Dendritic cell treated with granulocyte-macrophage colony-stimulating factor and Interleukin-4, amounts not matched to agents 40 ng/mL and 50 ng/mL, for 4 days (primary cell): ENCODE measurements at regions not wholly inside any gene's neighbourhood (a gene's known extent, or its start where the extent isn't known, plus 50 kb on each side); places are given as distances from the start of the nearest gene placed in this dataset.
"Not testable (repeated sequence)": the region's sequence is repeated elsewhere in the genome, so short reads cannot be mapped to it uniquely, and the experiment has no call there.

Experiments used
- H3K27ac Mint-ChIP-seq: one replicate; pipeline ENCODE4 v1.8.0; 2022; ENCODE audit warnings: mild to moderate bottlenecking, mixed read lengths
- H3K27me3 Mint-ChIP-seq: one replicate; pipeline ENCODE4 v1.8.0; 2022; ENCODE audit warnings: mild to moderate bottlenecking, mixed read lengths
- H3K36me3 Mint-ChIP-seq: one replicate; pipeline ENCODE4 v1.8.0; 2022; ENCODE audit warnings: low read depth, mixed read lengths
- H3K4me1 Mint-ChIP-seq: one replicate; pipeline ENCODE4 v1.8.0; 2022; ENCODE audit warnings: low read depth, mixed read lengths
- H3K4me3 Mint-ChIP-seq: one replicate; pipeline ENCODE4 v1.8.0; 2022; ENCODE audit warnings: mild to moderate bottlenecking, moderate library complexity, mixed read lengths
- H3K9me3 Mint-ChIP-seq: one replicate; pipeline ENCODE4 v1.8.0; 2022; ENCODE audit warnings: mixed read lengths
- intact Hi-C: fragments of 100-400 bp; cut with micrococcal nuclease; formaldehyde crosslinking; loops from one replicate; pipeline ENCODE4 v1.15.0; 2022

- Mint-ChIP-seq H3K36me3 (no peaks in the 10 kb centered on the region), H3K4me1 (no peaks in the 10 kb centered on the region), H3K27ac (no peak overlapping the region), H3K27me3 (no peaks in the 10 kb centered on the region), H3K9me3 (no peaks in the 10 kb centered on the region), H3K4me3 (no peak overlapping the region)
- intact Hi-C loops = no loop called here
These were observed 90.2 kb downstream of the DNAJB9 start for GRCh38 chr7:108659867-108660266.

- Mint-ChIP-seq H3K4me1 (no peaks in the 10 kb centered on the region), H3K27me3 (no peaks in the 10 kb centered on the region), H3K9me3 (no peaks in the 10 kb centered on the region), H3K36me3 (no peaks in the 10 kb centered on the region), H3K27ac (no peak overlapping the region), H3K4me3 (no peak overlapping the region)
- intact Hi-C loops = no loop called here
These were observed 90.8 kb downstream of the DNAJB9 start for GRCh38 chr7:108660465-108660864.

GRCh38 chr7:108662783-108663362, 93.2 kb downstream of the DNAJB9 start:
- Mint-ChIP-seq H3K4me3 (no peak overlapping the region), H3K9me3 (no peaks in the 10 kb centered on the region), H3K4me1 (no peaks in the 10 kb centered on the region), H3K36me3 (no peaks in the 10 kb centered on the region), H3K27me3 (no peaks in the 10 kb centered on the region), H3K27ac (no peak overlapping the region)
- intact Hi-C loops = no loop called here

- peaks cover under 1% of the 10 kb centered on the region for H3K9me3 Mint-ChIP-seq
- H3K4me1 Mint-ChIP-seq = no peaks in the 10 kb centered on the region
- no peaks in the 10 kb centered on the region for H3K27me3 Mint-ChIP-seq
- intact Hi-C loops = no loop called here
- no peak overlapping the region for H3K27ac Mint-ChIP-seq
- no peak overlapping the region for H3K4me3 Mint-ChIP-seq
- no peaks in the 10 kb centered on the region for H3K36me3 Mint-ChIP-seq
These were observed 94.0 kb downstream of the DNAJB9 start for GRCh38 chr7:108663701-108664100.

GRCh38 chr7:108667216-108667615, 97.5 kb downstream of the DNAJB9 start:
- H3K4me1 Mint-ChIP-seq = no peaks in the 10 kb centered on the region
- no peak overlapping the region for H3K4me3 Mint-ChIP-seq
- peaks cover 15% of the 10 kb centered on the region for H3K9me3 Mint-ChIP-seq
- H3K27me3 Mint-ChIP-seq = no peaks in the 10 kb centered on the region
- no peak overlapping the region for H3K27ac Mint-ChIP-seq
- intact Hi-C loops = no loop called here
- H3K36me3 Mint-ChIP-seq = no peaks in the 10 kb centered on the region

- Mint-ChIP-seq H3K36me3 (no peaks in the 10 kb centered on the region), H3K27ac (no peak overlapping the region), H3K9me3 (peaks cover 24% of the 10 kb centered on the region), H3K27me3 (no peaks in the 10 kb centered on the region), H3K4me1 (no peaks in the 10 kb centered on the region), H3K4me3 (no peak overlapping the region)
- intact Hi-C loops = no loop called here
These were observed 100.3 kb downstream of the DNAJB9 start for GRCh38 chr7:108669958-108670357.

GRCh38 chr7:108673699-108674098, 104.0 kb downstream of the DNAJB9 start:
- intact Hi-C loops, H3K4me3 Mint-ChIP-seq: not testable (repeated sequence)
- H3K9me3 Mint-ChIP-seq = peaks cover 23% of the 10 kb centered on the region

GRCh38 chr7:108684629-108685028, 115.0 kb downstream of the DNAJB9 start:
- Mint-ChIP-seq H3K4me3 (no peak overlapping the region), H3K27ac (no peak overlapping the region), H3K36me3 (no peaks in the 10 kb centered on the region), H3K4me1 (no peaks in the 10 kb centered on the region), H3K9me3 (peaks cover 8% of the 10 kb centered on the region), H3K27me3 (no peaks in the 10 kb centered on the region)
- intact Hi-C loops = no loop called here

More at GRCh38 chr7:108673699-108674098, 104.0 kb downstream of the DNAJB9 start:
- H3K27me3 Mint-ChIP-seq, H3K36me3 Mint-ChIP-seq, H3K4me1 Mint-ChIP-seq, H3K27ac Mint-ChIP-seq: not testable (repeated sequence)

GRCh38 chr7:108686494-108686893, 116.8 kb downstream of the DNAJB9 start:
- no peaks in the 10 kb centered on the region for H3K27me3 Mint-ChIP-seq
- H3K4me3 Mint-ChIP-seq = no peak overlapping the region
- H3K9me3 Mint-ChIP-seq = peaks cover 17% of the 10 kb centered on the region
- H3K4me1 Mint-ChIP-seq = no peaks in the 10 kb centered on the region
- H3K36me3 Mint-ChIP-seq = no peaks in the 10 kb centered on the region
- no peak overlapping the region for H3K27ac Mint-ChIP-seq
- intact Hi-C loops = no loop called here

GRCh38 chr7:108697254-108697653, 127.6 kb downstream of the DNAJB9 start:
- Mint-ChIP-seq H3K4me3 (no peak overlapping the region), H3K9me3 (peaks cover 28% of the 10 kb centered on the region), H3K27me3 (no peaks in the 10 kb centered on the region), H3K27ac (no peak overlapping the region), H3K36me3 (no peaks in the 10 kb centered on the region), H3K4me1 (no peaks in the 10 kb centered on the region)
- intact Hi-C loops = no loop called here

- peaks cover 15% of the 10 kb centered on the region for H3K9me3 Mint-ChIP-seq
- no peaks in the 10 kb centered on the region for H3K27me3 Mint-ChIP-seq
- intact Hi-C loops = no loop called here
- H3K4me1 Mint-ChIP-seq = no peaks in the 10 kb centered on the region
- H3K27ac Mint-ChIP-seq = no peak overlapping the region
- H3K36me3 Mint-ChIP-seq = no peaks in the 10 kb centered on the region
- H3K4me3 Mint-ChIP-seq = no peak overlapping the region
These were observed 141.9 kb downstream of the DNAJB9 start for GRCh38 chr7:108711611-108712010.

GRCh38 chr7:108716783-108717182, 147.1 kb downstream of the DNAJB9 start:
- no peaks in the 10 kb centered on the region for H3K27me3 Mint-ChIP-seq
- H3K9me3 Mint-ChIP-seq = peaks cover 16% of the 10 kb centered on the region
- intact Hi-C loops = no loop called here
- H3K36me3 Mint-ChIP-seq = no peaks in the 10 kb centered on the region
- H3K4me3 Mint-ChIP-seq = no peak overlapping the region
- no peaks in the 10 kb centered on the region for H3K4me1 Mint-ChIP-seq
- H3K27ac Mint-ChIP-seq = no peak overlapping the region

GRCh38 chr7:108717781-108718180, 148.1 kb downstream of the DNAJB9 start:
- Mint-ChIP-seq H3K27ac (no peak overlapping the region), H3K9me3 (peaks cover 16% of the 10 kb centered on the region)
- intact Hi-C loops = no loop called here

GRCh38 chr7:108719631-108720030, 150.0 kb downstream of the DNAJB9 start:
- Mint-ChIP-seq H3K27me3 (no peaks in the 10 kb centered on the region), H3K27ac (no peak overlapping the region), H3K4me1 (no peaks in the 10 kb centered on the region), H3K9me3 (peaks cover 10% of the 10 kb centered on the region), H3K36me3 (no peaks in the 10 kb centered on the region), H3K4me3 (no peak overlapping the region)
- intact Hi-C loops = no loop called here

More at GRCh38 chr7:108717781-108718180, 148.1 kb downstream of the DNAJB9 start:
- no peak overlapping the region for H3K4me3 Mint-ChIP-seq
- H3K27me3 Mint-ChIP-seq = no peaks in the 10 kb centered on the region
- no peaks in the 10 kb centered on the region for H3K36me3 Mint-ChIP-seq
- no peaks in the 10 kb centered on the region for H3K4me1 Mint-ChIP-seq

- intact Hi-C loops = no loop called here
- H3K4me1 Mint-ChIP-seq = no peaks in the 10 kb centered on the region
- no peak overlapping the region for H3K4me3 Mint-ChIP-seq
- H3K27me3 Mint-ChIP-seq = no peaks in the 10 kb centered on the region
- peaks cover 22% of the 10 kb centered on the region for H3K9me3 Mint-ChIP-seq
- H3K36me3 Mint-ChIP-seq = no peaks in the 10 kb centered on the region
- H3K27ac Mint-ChIP-seq = no peak overlapping the region
These were observed 152.9 kb downstream of the DNAJB9 start for GRCh38 chr7:108722561-108722960.
